ENCODE measurements at regions not wholly inside any gene's neighbourhood (a gene's known extent, or its start where the extent isn't known, plus 50 kb on each side); places are given as distances from the start of the nearest gene placed in this dataset.
"Not testable (repeated sequence)": the region's sequence is repeated elsewhere in the genome, so short reads cannot be mapped to it uniquely, and the experiment has no call there.

DNA sequence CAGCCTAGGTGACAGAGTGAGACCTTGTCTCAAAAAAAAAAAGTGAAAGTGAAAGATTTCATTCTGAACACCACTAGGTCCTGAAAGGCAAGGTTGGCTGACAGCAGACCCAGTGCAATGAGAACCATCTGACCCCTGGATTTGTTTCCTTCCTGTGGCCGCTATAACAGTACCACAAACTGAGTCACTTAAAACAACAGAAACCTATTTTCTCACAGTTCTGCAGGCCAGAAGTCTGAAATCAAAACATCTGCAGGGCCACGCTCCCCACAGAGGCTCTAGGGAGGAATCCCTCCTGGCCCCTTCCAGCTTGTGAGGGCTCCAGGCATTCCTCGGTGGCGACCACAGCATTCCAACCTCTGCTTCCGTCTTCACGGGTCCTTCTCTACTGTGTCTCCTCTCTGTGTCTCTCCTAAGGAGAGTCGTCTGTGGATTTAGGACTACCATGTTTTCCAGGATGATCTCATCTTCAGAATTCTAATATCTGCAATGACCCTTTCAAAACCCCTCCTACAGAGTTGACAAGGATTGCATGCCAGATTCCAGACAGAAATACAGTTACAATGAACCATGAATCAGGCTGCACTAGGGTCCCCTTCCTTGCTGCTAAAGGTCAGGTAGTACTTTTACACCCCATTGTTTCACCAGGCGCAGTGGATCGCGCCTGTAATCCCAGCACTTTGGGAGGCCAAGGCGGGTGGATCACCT, 78.0 kb upstream of the ADGRL1 start:
- peak; percentile 6 to 16 for DNase-seq

DNA sequence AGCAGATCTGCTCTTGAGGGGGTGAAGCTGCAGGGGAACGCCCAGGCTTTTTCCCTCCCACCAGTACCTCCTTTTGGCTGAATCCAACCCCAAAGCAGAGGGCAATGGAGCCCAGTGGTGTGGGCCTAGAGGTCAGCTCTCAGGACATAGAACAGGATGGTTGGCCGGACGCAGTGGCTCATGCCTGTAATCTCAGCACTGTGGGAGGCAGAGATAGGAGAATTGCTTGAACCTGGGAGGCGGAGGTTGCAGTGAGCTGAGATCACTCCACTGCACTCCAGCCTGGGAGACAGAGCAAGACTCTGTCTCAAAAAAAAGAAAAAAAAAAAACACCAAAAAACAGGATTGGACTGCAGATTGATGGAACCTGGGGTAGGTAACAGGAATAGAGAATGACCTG, 73.3 kb upstream of the ADGRL1 start:
- DNase-seq: not testable (repeated sequence)

DNA sequence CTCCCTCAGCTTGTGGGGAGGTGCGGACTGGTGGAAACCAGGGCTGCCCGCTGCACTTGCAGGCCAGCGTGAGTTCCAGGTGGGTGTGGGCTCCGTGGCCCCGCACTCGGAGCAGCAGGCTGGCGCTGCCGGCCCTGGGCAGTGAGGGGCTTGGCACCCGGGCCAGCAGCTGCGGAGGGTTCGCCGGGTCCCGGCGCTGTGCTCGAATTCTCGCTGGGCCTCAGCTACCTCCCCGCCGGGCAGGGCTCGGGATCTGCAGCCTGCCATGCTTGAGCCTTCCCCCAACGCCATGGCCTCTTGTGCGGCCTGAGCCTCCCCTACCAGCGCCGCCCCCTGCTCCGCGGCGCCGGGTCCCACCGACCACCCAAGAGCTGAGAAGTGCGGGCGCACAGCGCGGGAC, 71.6 kb upstream of the ADGRL1 start:
- no peak for DNase-seq

DNA sequence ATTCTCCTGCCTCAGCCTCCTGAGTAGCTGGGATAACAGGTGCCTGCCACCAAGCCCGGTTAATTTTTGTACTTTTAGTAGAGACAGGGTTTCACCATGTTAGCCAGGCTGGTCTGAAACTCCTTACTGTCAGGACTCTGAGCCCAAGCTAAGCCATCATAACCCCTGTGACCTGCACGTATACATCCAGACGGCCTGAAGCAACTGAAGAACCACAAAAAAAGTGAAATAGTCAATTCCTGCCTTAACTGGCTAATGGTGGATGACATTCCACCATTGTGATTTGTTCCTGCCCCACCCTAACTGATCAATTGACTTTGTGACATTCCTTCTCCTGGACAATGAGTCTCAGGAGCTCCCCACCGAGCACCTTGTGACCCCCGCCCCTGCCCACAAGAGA, 69.9 kb upstream of the ADGRL1 start:
- DNase-seq: not testable (repeated sequence)

DNA sequence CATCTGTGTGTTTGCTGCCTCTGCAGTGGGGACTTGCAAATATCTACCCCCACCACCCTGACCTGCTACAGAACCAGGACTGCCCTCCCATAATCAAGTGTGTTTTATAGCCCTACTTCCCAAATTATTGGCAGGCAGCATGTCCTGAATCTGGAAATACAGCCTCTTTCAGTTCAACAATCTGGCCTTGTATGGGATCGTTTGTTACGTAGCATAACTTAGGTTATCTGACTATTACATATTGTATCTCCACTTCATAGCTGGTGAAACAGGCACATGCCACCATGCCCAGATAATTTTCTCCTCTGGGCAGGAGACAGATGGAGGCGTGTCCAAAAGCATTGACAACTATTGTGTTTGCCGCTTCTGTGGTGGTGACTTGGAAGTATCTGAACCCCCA, 66.7 kb upstream of the ADGRL1 start:
- no peak for DNase-seq

DNA sequence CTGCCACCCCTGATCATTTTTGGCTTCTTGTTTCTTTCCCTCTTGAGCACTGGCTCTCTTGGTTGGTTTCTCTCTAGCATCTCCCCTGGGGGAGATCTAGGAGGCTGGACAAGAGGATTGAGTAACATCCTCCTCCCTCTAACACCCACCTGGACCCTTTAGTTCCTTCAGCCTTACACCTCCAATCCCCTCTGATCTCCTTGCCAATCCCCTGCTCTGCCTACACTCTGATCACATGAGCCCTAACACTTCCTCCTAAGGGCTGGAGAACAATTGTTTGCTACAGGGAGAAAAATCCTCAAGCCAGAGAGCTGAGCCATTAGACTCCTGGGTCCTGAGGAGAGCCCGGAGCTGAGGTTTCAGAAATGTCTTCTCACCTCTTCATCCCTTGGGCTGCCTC, 65.9 kb upstream of the ADGRL1 start:
- DNase-seq: no peak

DNA sequence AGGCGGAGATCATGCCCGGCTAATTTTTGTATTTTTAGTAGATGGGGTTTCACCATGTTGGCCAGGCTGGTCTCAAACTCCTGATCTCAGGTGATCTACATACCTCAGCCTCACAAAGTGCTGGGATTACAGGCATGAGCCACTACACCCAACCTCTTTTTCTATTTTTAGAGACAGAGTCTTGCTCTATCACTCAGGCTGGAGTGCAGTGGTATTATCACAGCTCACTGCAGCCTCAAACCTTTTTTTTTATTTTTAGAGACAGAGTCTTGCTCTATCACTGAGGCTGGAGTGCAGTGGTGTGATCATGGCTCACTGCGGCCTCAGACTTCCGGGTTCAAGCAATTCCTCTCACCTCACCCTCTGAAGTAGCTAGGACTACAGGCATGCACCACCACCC, 64.6 kb upstream of the ADGRL1 start:
- DNase-seq: not testable (repeated sequence)

DNA sequence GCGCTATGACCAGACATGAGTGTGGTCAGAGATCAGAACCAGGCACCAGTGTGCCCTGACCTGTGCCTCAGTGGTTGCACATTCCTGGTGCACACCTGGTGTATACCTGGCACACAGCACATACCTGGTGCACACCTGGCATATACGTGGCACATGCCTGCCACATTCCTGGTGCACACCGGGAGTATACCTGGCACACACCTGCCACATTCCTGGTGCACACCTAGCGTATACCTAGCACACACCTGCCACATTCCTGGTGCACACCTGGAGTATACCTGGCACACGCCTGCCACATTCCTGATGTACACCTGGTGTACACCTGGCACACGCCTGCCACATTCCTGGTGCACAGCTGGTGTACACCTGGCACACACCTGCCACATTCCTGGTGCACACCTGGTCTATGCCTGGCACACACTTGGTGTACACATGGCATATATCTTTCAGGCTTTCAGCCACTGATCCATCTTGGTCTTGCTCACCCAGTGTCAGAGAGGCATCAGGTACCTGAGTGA, 61.3 kb upstream of the ADGRL1 start:
- DNase-seq: no peak

DNA sequence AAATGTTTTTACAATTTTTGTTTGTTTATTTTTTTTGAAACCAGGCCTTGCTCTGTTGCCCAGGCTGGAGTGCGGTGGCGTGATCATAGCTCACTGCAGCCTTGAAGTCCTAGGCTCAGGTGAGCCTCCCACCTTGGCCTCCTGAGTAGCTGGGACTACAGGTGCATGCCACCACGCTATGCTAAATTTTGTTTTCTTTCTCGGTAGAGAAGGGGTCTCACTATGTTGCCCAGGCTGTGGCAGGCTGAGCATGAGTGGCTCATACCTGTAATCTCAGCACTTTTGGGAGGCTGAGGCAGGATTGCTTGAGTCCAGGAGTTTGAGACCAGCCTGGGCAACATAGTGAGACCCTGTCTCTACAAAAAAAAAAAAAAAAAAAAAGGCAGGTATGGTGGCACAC, 60.2 kb upstream of the ADGRL1 start:
- DNase-seq: not testable (repeated sequence)

DNA sequence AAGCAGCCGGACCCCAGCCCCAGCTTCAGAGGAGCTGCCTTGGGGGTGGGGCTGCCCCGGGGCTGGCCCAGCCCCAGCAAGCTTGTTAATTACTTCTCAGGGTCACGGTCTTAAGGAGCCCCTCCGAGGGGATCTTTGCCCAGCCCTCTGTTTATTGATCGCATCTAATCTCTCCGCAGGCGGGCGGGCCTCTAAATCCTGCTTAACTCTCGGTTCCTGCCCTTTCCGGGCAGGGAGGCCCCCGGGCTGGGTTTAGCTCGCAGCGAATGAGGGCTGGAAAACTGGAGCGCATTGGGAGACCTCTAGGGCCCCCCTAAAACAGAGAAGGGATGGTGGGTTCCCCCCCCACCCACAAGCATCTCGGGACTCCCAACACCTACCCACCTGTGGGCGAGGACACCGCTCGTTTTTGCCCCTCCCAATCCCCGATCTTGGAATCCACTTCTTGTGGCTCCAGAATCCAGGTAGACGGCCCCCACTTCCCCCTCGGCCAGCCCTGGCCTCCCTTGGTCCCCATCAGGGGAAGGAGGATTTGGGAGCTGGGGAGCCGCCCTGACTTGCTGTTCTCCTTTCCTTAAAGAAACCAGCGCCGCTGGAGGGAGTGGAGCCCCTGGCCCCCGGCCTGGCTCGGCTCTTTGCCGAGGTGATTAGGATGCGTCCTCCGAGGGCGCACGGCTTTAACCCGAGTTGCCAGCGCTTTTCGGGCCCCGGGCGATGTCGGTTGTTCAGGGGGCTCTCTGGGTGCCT, 59.5 kb upstream of the ADGRL1 start:
- DNase-seq: no peak

DNA sequence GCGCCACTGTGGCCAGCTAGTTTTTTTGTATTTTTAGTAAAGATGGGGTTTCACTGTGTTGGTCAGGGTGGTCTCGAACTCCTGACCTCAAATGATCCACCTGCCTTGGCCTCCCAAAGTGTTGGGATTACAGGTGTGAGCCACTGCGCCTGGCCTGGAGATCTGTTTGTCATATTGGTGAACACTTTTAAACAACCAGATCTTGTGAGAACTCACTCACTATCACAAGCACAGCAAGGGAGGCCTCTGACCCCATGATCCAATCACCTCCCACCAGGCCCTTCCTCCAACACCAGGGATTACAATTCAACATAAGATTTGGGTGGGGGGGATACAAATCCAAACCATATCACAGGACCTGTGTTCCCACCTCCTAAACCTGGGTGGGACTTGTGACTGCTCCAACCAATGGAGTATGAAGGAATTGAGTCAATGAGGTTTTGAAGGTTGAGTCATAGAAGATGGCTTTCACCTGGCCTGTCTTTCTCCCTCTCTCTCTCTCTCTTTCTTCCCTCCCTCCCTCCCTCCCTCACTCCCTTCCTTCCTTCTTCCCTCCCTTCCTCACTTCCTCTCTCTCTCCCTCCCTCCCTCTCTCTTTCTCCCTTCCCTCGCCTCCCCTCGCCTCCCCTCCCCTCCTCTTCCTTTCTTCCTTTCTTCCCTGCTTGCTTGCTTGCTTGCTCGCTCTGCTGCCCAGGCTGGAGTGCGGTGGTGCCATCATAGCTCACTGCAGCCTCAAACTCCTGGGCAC, 50.1 kb upstream of the ADGRL1 start:
- not testable (repeated sequence) for DNase-seq

Data from CD4-positive, alpha-beta T cell treated with Interferon alpha-2 for 1 hour (primary cell).